ENCODE measurements at regions not wholly inside any gene's neighbourhood (a gene's known extent, or its start where the extent isn't known, plus 50 kb on each side); places are given as distances from the start of the nearest gene placed in this dataset.

DNA sequence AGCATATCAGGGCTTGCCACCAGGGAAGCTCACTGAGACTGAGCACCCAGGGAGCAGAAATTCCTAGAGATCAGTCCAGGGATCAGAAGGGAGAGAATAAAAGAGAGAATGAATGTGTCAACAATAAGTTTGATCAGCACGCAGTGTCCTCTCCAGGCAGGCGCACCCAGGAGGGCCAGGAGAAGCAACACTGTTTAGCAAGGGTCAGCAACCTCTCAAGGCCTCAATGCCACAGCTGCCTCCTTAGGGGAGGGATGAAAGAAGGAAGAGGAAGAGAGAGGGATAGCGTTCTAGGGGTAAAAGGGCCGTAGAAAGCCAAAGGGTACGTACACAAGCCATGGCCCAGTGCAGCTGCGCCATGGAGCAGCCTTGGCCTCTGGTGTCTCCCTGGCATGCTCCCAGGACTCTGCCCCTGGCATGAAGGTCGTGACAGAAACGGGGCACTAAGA, 399.8 kb downstream of the SHQ1 start:
- no peak for TF ChIP-seq EP300 (IDR thresholded peaks at IDR 0.05)
- no peak for TF ChIP-seq CTCF (IDR thresholded peaks at IDR 0.05)
- TF ChIP-seq POLR2A (IDR thresholded peaks at IDR 0.05) = no peak
- no peak for TF ChIP-seq POLR2AphosphoS5 (IDR thresholded peaks at IDR 0.05)

Data from gastroesophageal sphincter (tissue), 3 donors.